NT2/D1 (cell line): ENCODE measurements at regions not wholly inside any gene's neighbourhood (a gene's known extent, or its start where the extent isn't known, plus 50 kb on each side); places are given as distances from the start of the nearest gene placed in this dataset.

Source experiments
- SUZ12 ChIP-seq: IDR thresholded peaks from 2 replicates; pipeline ENCODE4 v1.6.1; 2011; ENCODE audit not compliant: insufficient read length, insufficient read depth; ENCODE audit errors: extremely low read depth
- YY1 ChIP-seq: IDR thresholded peaks from 2 replicates; pipeline ENCODE4 v1.6.1; 2011; ENCODE audit not compliant: insufficient read length, insufficient read depth
- ZNF274 ChIP-seq: IDR thresholded peaks from 2 replicates; pipeline ENCODE4 v1.6.1; 2011; ENCODE audit warnings: mild to moderate bottlenecking, low read depth, low read length

- no peak for TF ChIP-seq YY1
- TF ChIP-seq SUZ12: no peak
- no peak for TF ChIP-seq ZNF274
Observed at GRCh38 chr15:25220834-25221233, 218.0 kb downstream of the UBE3A start.
